ENCODE measurements at regions not wholly inside any gene's neighbourhood (a gene's known extent, or its start where the extent isn't known, plus 50 kb on each side); places are given as distances from the start of the nearest gene placed in this dataset.
"Not testable (repeated sequence)": the region's sequence is repeated elsewhere in the genome, so short reads cannot be mapped to it uniquely, and the experiment has no call there.

DNA sequence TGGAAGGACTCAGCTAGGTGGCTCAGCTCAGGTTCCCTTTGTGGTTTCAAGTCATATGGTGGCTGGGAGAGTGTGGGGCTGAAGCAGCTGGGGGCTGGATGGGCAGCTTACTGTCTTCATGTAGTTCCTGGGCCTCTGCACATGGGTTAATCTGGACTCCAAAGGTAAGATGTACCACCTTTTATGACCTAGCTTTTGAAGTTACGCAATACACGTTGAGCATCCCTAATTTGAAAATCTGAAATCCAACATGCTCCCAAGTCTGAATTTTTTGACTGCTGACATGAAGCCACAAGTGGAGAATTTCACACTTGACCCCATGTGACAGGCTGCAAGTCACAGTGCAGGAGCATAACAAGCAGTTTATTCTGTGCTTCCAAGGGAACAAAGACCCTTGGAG, 173.7 kb downstream of the KBTBD8 start:
- DNase-seq: no peak

DNA sequence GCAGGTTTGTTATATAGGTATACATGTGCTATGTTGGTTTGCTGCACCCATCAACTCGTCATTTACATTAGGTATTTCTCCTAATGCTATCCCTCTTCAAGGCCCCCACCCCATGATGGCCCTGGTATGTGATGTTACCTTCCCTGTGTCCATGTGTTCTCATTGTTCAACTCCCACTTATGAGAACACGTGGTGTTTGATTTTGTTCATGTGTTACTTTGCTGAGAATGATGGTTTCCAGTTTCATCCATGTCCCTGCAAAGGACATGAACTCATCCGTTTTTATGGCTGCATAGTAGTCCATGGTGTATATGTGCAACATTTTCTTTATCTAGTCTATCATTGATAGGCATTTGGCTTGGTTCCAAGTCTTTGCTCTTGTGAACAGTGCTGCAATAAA, 175.0 kb downstream of the KBTBD8 start:
- not testable (repeated sequence) for DNase-seq

DNA sequence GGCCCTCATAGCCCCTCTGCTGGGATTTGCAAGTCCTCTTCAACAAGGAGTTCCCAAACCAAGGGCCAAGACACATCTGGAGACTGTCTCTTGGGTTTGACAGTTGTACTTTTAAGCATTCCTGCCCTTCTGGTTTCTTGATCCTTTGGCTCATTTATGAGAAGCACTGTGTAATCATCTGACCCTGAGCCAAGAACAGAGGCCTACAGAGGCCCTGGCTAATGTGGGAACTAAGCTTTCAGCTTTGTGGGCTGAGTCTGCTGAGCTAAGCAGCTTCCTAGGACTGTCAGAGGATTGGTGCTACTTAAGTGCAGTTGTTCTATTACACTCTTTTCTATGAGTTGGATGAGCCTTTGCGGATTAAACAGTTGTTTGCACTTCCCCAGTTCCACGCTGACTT, 178.3 kb downstream of the KBTBD8 start:
- DNase-seq: no peak

GRCh38 chr3:67192466-67192865, 194.4 kb downstream of the KBTBD8 start:
- DNase-seq: no peak

DNA sequence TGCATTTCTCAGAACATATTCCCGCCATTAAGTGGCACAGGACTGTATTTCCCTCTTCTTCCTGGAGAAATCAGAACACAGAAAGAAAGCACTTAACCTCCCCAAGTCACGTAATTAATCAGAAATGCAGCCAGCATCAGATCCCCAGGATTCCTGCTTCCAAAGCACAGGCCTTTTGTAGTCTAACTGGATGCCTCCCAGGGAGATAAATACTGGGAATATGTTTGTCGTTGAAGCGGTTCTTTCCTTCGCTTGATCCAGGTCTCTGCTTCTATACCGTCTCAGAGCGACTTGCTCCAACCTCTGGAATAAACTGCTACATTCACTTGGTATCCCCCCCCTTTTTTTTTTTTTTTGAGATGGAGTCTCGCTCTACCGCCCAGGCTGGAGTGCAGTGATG, 198.6 kb downstream of the KBTBD8 start:
- DNase-seq: no peak

GRCh38 chr3:67198374-67198773, 200.3 kb downstream of the KBTBD8 start:
- no peak for DNase-seq

- DNase-seq: no peak
These were observed 202.5 kb downstream of the KBTBD8 start for GRCh38 chr3:67200618-67201017.

GRCh38 chr3:67201026-67201425, 202.9 kb downstream of the KBTBD8 start:
- no peak for DNase-seq

GRCh38 chr3:67202053-67202452, 203.9 kb downstream of the KBTBD8 start:
- no peak for DNase-seq

GRCh38 chr3:67204951-67205350, 206.8 kb downstream of the KBTBD8 start:
- no peak for DNase-seq

- DNase-seq: no peak
These were observed 217.6 kb downstream of the KBTBD8 start for GRCh38 chr3:67215690-67216089.

DNA sequence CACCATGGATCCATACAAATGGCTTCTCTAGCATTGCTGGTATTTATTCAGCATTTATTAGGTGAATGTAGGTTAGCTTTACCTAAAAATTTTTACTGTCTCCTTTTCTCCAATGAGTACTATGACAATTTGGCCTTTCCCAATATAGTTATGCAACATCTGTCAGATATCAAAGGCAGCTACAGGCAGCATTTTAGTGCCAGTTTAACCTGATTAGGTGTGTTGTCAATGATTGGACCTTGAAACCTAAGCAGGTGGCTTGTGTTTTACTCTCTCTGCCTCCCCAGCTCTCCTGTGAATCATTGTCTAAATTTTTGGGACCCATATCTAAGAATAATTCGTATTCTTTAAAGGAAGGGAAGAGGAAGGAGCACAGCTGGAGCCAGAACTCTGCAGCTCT, 228.9 kb downstream of the KBTBD8 start:
- DNase-seq: no peak

- DNase-seq: no peak
These were observed 230.0 kb downstream of the KBTBD8 start for GRCh38 chr3:67228136-67228535.

DNA sequence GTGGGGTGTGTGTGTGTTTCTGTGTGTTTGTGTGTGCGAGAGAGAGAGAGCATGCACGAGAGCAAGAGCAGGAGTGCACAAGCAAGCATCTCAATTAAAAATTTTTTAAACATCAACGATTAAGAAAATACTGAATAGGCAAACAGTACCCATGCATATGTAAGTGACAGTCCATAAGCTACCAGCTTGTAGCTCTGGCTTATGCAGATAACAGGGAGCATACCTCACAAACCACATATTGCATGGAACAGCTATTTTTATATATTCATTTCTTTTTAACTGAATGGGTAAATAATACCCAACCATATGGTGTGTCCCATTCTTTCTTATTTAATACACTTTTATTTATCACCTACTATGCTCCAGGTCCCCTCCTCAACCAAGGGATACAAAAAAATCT, 234.5 kb downstream of the KBTBD8 start:
- no peak for DNase-seq

DNA sequence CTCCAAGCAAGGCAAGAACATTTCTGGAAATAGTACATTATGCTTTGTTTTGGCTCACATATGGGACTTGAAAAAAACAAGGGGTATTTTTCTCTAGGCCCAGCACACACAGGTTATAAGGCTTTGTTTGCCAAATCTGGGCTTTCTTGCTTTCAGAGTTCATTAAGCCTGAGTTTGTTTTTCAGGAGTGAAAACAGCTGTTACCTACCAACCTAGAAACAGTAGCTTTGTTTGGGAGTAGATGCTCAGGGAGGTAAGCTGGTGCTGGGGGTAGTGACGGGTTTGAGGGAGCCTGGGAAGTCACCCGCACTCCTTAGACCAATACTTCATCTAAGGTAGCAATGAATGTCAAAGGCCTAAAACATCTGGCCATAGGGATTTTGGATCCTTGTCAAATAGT, 241.2 kb downstream of the KBTBD8 start:
- DNase-seq: no peak

- no peak for DNase-seq
These were observed 243.0 kb downstream of the KBTBD8 start for GRCh38 chr3:67241084-67241483.

DNA sequence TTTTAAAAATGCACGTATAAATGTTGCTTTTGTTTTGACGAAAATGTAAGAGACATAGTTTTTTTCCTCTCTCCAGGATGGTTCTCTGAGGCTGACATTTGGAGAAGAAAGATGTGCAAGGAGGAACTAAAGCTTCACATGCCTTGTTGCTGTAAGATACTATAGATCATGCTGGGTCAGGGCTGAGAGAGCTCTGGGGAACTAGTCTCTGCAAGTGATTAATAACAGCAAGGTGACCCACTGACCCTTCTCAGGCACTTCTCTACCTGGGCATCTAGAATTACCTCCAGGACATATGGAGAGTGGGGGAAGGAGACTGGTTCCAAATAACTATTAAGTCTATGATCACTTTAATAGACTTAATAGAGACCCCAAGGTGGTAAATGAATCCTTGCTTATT, 246.0 kb downstream of the KBTBD8 start:
- no peak for DNase-seq

- DNase-seq: no peak
These were observed 247.4 kb downstream of the KBTBD8 start for GRCh38 chr3:67245545-67245944.

DNA sequence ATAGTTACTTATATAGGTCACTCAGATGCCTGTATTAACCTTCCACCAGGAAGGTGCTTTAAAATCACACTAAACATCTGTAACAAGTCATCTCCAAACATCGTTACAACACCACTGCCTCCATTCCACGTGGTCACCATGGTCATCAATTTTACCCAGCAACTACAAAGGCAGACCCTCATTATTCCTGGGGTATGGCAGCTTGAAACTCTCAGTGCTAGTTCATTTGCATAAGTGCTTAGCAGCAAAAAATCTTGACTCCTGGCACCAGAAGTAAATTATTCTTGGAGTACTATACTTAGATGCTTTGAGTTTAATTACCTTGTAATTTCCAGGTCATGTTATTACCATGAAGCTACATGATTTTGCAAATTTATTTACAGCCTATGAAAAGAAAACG, 250.6 kb downstream of the KBTBD8 start:
- DNase-seq: no peak

DNA sequence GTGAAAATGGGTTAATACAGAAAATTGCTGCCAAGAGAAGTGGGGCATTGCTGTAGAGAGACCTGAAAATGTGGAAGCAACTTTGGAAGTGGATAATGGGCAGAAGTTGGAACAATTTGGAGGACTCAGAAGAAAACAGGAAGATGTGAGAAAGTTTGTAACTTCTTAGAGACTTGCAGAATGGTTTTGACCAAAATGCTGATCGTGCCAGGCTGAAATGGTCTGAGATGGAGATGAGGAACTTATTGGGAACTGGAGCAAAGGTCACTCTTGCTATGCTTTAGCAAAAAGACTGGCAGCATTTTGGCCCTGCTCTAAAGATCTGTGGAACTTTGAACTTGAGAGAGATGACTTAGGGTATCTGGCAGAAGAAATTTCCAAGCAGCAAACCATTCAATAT, 254.8 kb downstream of the KBTBD8 start:
- not testable (repeated sequence) for DNase-seq

DNA sequence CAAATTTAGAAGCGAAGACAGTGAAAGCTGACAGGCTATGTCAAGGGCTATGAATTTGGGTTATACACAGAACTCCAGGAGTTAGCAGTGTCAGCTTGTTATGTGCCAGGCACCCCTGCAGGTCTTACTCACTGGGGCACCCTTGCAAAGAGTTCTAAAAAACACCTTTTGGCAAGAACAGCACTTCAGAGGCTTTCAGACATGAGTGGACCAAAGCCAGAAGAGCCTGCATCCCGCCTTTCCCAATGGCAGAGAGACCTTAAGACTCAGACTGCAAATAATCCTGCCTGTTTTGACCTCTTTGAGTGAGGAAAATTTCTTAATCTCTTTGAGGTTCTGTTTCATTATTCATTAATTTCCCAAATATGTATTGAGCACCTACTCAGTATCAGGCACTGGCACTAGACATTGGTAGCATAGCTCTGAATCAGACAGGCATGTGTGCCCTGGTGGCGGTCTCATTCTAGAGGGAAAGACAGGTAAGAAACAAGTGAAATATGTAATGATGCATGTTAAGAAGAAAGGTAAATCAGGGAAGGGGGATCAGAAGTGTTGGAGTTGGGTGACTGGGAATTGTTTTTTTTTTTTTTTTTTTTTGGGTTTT, 280.0 kb downstream of the KBTBD8 start:
- no peak for DNase-seq

DNA sequence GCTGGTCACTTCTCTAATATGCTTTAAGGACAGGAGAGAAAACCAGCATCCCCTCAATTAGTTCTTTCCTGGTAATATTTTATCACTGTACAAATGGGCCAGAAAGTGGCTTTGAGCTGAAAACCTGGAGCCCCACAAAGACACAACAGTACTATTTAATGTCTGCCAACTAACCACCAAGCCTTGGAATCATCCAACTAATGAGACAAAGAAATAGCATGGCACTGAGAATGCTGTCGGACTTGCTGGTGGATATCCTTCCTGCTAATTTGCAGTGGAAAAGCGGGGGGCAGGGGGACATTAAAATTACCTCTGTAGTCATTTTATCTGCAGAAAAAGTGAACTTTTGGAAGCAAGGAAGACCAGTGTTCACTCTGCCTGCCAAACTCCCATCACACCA, 288.5 kb downstream of the KBTBD8 start:
- DNase-seq: no peak

- DNase-seq: no peak
These were observed 290.5 kb downstream of the KBTBD8 start for GRCh38 chr3:67288466-67289106.

DNA sequence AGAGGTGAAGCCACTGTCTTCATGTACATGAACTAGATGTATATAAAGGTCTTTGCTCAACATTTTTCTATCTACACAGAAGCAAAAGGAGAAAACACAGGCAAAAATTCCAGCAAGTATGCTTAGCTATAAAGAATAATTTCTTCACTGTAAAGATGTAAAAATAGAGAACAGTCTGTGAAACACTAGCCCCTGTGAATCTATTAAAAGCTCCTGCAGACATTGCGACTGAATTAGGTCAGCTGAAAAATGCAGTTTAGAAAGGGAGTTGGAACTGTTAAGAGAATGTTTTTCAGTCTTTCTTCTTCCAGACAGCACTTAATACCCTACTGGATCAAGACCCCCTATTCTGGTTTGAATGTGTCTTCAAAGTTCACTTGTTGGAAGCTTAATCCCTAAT, 291.5 kb downstream of the KBTBD8 start:
- DNase-seq: no peak

- no peak for DNase-seq
These were observed 292.3 kb downstream of the KBTBD8 start for GRCh38 chr3:67290438-67290837.
